Activated CD4-positive, alpha-beta T cell treated with anti-CD3 and anti-CD28 coated beads, Interleukin-2, amount 10 ng/mL, durations not matched to agents 24 days and 14 days (primary cell): ENCODE measurements at regions not wholly inside any gene's neighbourhood (a gene's known extent, or its start where the extent isn't known, plus 50 kb on each side); places are given as distances from the start of the nearest gene placed in this dataset.

ENCODE experiments used
- DNase-seq: peaks from one replicate; pipeline ENCODE4 v3.0.0; 2022
- H3K27ac Mint-ChIP-seq: one replicate; pipeline ENCODE4 v1.8.0; 2022; ENCODE audit warnings: mild to moderate bottlenecking, mixed read lengths
- H3K27me3 Mint-ChIP-seq: one replicate; pipeline ENCODE4 v1.8.0; 2022; ENCODE audit warnings: mixed read lengths
- H3K36me3 Mint-ChIP-seq: one replicate; pipeline ENCODE4 v1.8.0; 2022; ENCODE audit warnings: low read depth, mild to moderate bottlenecking, mixed read lengths
- H3K4me1 Mint-ChIP-seq: one replicate; pipeline ENCODE4 v1.8.0; 2021; ENCODE audit warnings: mixed read lengths
- H3K4me3 Mint-ChIP-seq: one replicate; pipeline ENCODE4 v1.8.0; 2022; ENCODE audit warnings: mild to moderate bottlenecking, moderate library complexity, mixed read lengths
- H3K9me3 Mint-ChIP-seq: one replicate; pipeline ENCODE4 v1.8.0; 2021; ENCODE audit warnings: mixed read lengths
- intact Hi-C: fragments of 100-400 bp; cut with micrococcal nuclease; formaldehyde crosslinking; loops from one replicate; pipeline ENCODE4 v1.15.1; 2023

- H3K4me1 Mint-ChIP-seq, result no peaks in the 10 kb centered on the region
- H3K9me3 Mint-ChIP-seq, result no peaks in the 10 kb centered on the region
- no peak for DNase-seq
- no peak overlapping the region for H3K4me3 Mint-ChIP-seq
- H3K36me3 Mint-ChIP-seq, result no peaks in the 10 kb centered on the region
- no peak overlapping the region for H3K27ac Mint-ChIP-seq
- H3K27me3 Mint-ChIP-seq, result no peaks in the 10 kb centered on the region
- intact Hi-C loops, result no loop called here
Observed at GRCh38 chr2:16584824-16585540, 80.7 kb downstream of the CYRIA start.

GRCh38 chr2:16584084-16584483 lies 81.5 kb downstream of the CYRIA start:
- Mint-ChIP-seq H3K4me3 (no peak overlapping the region), H3K27me3 (peaks cover 2% of the 10 kb centered on the region), H3K36me3 (no peaks in the 10 kb centered on the region), H3K9me3 (no peaks in the 10 kb centered on the region), H3K4me1 (no peaks in the 10 kb centered on the region), H3K27ac (no peak overlapping the region)
- intact Hi-C loops, result no loop called here
- no peak for DNase-seq

- Mint-ChIP-seq H3K4me1 (no peaks in the 10 kb centered on the region), H3K36me3 (no peaks in the 10 kb centered on the region), H3K27ac (no peak overlapping the region), H3K27me3 (peaks cover 4% of the 10 kb centered on the region), H3K4me3 (no peak overlapping the region), H3K9me3 (no peaks in the 10 kb centered on the region)
- DNase-seq, result no peak
- intact Hi-C loops, result no loop called here
Observed at GRCh38 chr2:16581241-16581640, 84.4 kb downstream of the CYRIA start.

GRCh38 chr2:16578081-16578480 lies 87.6 kb downstream of the CYRIA start:
- Mint-ChIP-seq H3K36me3 (no peaks in the 10 kb centered on the region), H3K9me3 (no peaks in the 10 kb centered on the region), H3K4me1 (no peaks in the 10 kb centered on the region), H3K4me3 (no peak overlapping the region), H3K27me3 (peaks cover 4% of the 10 kb centered on the region), H3K27ac (no peak overlapping the region)
- intact Hi-C loops, result no loop called here
- DNase-seq, result no peak

GRCh38 chr2:16570516-16570915 lies 95.1 kb downstream of the CYRIA start:
- DNase-seq, result no peak
- Mint-ChIP-seq H3K27me3 (no peaks in the 10 kb centered on the region), H3K27ac (no peak overlapping the region), H3K9me3 (no peaks in the 10 kb centered on the region), H3K36me3 (no peaks in the 10 kb centered on the region), H3K4me1 (no peaks in the 10 kb centered on the region), H3K4me3 (no peak overlapping the region)
- intact Hi-C loops, result no loop called here

- H3K4me1 Mint-ChIP-seq, result no peaks in the 10 kb centered on the region
- H3K4me3 Mint-ChIP-seq, result no peak overlapping the region
- intact Hi-C loops, result no loop called here
- H3K27me3 Mint-ChIP-seq, result no peaks in the 10 kb centered on the region
- H3K9me3 Mint-ChIP-seq, result no peaks in the 10 kb centered on the region
- H3K36me3 Mint-ChIP-seq, result no peaks in the 10 kb centered on the region
- DNase-seq, result no peak
- H3K27ac Mint-ChIP-seq, result no peak overlapping the region
Observed at GRCh38 chr2:16568998-16569784, 96.4 kb downstream of the CYRIA start.

- Mint-ChIP-seq H3K4me3 (no peak overlapping the region), H3K27me3 (no peaks in the 10 kb centered on the region), H3K4me1 (no peaks in the 10 kb centered on the region), H3K27ac (no peak overlapping the region), H3K36me3 (no peaks in the 10 kb centered on the region), H3K9me3 (no peaks in the 10 kb centered on the region)
- intact Hi-C loops, result no loop called here
- DNase-seq, result no peak
Observed at GRCh38 chr2:16566701-16567100, 98.9 kb downstream of the CYRIA start.

- intact Hi-C loops, result no loop called here
- Mint-ChIP-seq H3K27me3 (no peaks in the 10 kb centered on the region), H3K9me3 (no peaks in the 10 kb centered on the region)
Observed at GRCh38 chr2:16565481-16565880, 100.2 kb downstream of the CYRIA start.

GRCh38 chr2:16561676-16562075 lies 104.0 kb downstream of the CYRIA start:
- H3K27me3 Mint-ChIP-seq, result no peaks in the 10 kb centered on the region
- intact Hi-C loops, result no loop called here
- no peak overlapping the region for H3K4me3 Mint-ChIP-seq
- H3K27ac Mint-ChIP-seq, result no peak overlapping the region
- no peaks in the 10 kb centered on the region for H3K36me3 Mint-ChIP-seq
- no peaks in the 10 kb centered on the region for H3K4me1 Mint-ChIP-seq
- no peak for DNase-seq
- H3K9me3 Mint-ChIP-seq, result no peaks in the 10 kb centered on the region

More at GRCh38 chr2:16565481-16565880, 100.2 kb downstream of the CYRIA start:
- Mint-ChIP-seq H3K27ac (no peak overlapping the region), H3K4me1 (no peaks in the 10 kb centered on the region), H3K36me3 (no peaks in the 10 kb centered on the region), H3K4me3 (no peak overlapping the region)
- no peak for DNase-seq

GRCh38 chr2:16561251-16561650 lies 104.4 kb downstream of the CYRIA start:
- no peaks in the 10 kb centered on the region for H3K4me1 Mint-ChIP-seq
- H3K27me3 Mint-ChIP-seq, result no peaks in the 10 kb centered on the region
- H3K27ac Mint-ChIP-seq, result no peak overlapping the region
- no peaks in the 10 kb centered on the region for H3K36me3 Mint-ChIP-seq
- DNase-seq, result no peak
- intact Hi-C loops, result no loop called here
- no peak overlapping the region for H3K4me3 Mint-ChIP-seq
- H3K9me3 Mint-ChIP-seq, result no peaks in the 10 kb centered on the region

- no peak overlapping the region for H3K27ac Mint-ChIP-seq
- no peaks in the 10 kb centered on the region for H3K4me1 Mint-ChIP-seq
- no peaks in the 10 kb centered on the region for H3K36me3 Mint-ChIP-seq
- no peaks in the 10 kb centered on the region for H3K9me3 Mint-ChIP-seq
- DNase-seq, result no peak
- intact Hi-C loops, result no loop called here
- H3K4me3 Mint-ChIP-seq, result no peak overlapping the region
- H3K27me3 Mint-ChIP-seq, result no peaks in the 10 kb centered on the region
Observed at GRCh38 chr2:16559278-16560067, 106.2 kb downstream of the CYRIA start.

GRCh38 chr2:16554060-16554583 lies 111.5 kb downstream of the CYRIA start:
- H3K4me3 Mint-ChIP-seq, result no peak overlapping the region
- intact Hi-C loops, result no loop called here
- no peaks in the 10 kb centered on the region for H3K4me1 Mint-ChIP-seq
- no peak for DNase-seq
- H3K9me3 Mint-ChIP-seq, result no peaks in the 10 kb centered on the region
- H3K27ac Mint-ChIP-seq, result no peak overlapping the region
- H3K36me3 Mint-ChIP-seq, result no peaks in the 10 kb centered on the region
- no peaks in the 10 kb centered on the region for H3K27me3 Mint-ChIP-seq

- Mint-ChIP-seq H3K27me3 (no peaks in the 10 kb centered on the region), H3K4me1 (no peaks in the 10 kb centered on the region), H3K9me3 (no peaks in the 10 kb centered on the region), H3K27ac (no peak overlapping the region), H3K4me3 (no peak overlapping the region), H3K36me3 (no peaks in the 10 kb centered on the region)
- intact Hi-C loops, result loop anchor here (1.0 to 2.0 kb wide), 2 partner anchors 56 to 206 kb away; no protein-coding TSS in a partner anchor
- peak; percentile 71 for DNase-seq
Observed at GRCh38 chr2:16553226-16553625, 112.4 kb downstream of the CYRIA start.

- no peaks in the 10 kb centered on the region for H3K27me3 Mint-ChIP-seq
- no peak for DNase-seq
- H3K9me3 Mint-ChIP-seq, result no peaks in the 10 kb centered on the region
- no peak overlapping the region for H3K27ac Mint-ChIP-seq
- intact Hi-C loops, result loop anchor here (2.0 kb wide), 1 partner anchor 207 kb away; no protein-coding TSS in a partner anchor
- no peaks in the 10 kb centered on the region for H3K36me3 Mint-ChIP-seq
- H3K4me1 Mint-ChIP-seq, result no peaks in the 10 kb centered on the region
- no peak overlapping the region for H3K4me3 Mint-ChIP-seq
Observed at GRCh38 chr2:16552202-16552601, 113.4 kb downstream of the CYRIA start.
